ENCODE measurements at regions not wholly inside any gene's neighbourhood (a gene's known extent, or its start where the extent isn't known, plus 50 kb on each side); places are given as distances from the start of the nearest gene placed in this dataset.
A peak's percentile ranks its signal among the peaks of the same experiment; 100 is the strongest.

DNA sequence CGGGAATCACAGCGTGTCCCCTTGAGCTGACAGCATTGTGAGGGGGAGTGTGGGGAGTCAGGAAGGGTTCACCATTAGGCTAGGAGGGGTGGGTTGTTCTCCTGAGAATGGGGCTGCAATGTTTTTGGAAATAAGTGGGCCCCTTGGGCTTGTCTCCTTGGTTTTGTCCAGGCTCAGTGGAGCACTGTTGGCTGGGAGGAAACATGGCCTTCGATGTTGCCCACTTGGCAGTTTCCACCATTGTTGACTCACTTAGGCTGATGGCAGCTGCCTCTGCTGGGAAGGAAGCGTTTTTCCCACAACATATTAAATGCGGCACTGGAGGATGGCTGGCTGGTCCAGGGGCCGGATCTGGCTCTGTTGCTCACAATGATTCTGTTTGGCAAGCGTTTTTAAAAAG lies 512.1 kb downstream of the QKI start:
- TF ChIP-seq EP300 (IDR thresholded peaks at IDR 0.05) (no peak), POLR2A (IDR thresholded peaks at IDR 0.05) (no peak), POLR2AphosphoS5 (IDR thresholded peaks at IDR 0.05) (peak; percentile 52)
